H9 (cell line): ENCODE measurements at regions not wholly inside any gene's neighbourhood (a gene's known extent, or its start where the extent isn't known, plus 50 kb on each side); places are given as distances from the start of the nearest gene placed in this dataset.
A peak's percentile ranks its signal among the peaks of the same experiment; 100 is the strongest.

ENCODE experiments used
- DNase-seq: peaks from one replicate; pipeline ENCODE4 v3.0.0-alpha.2; 2017
- H2AFZ ChIP-seq: one replicate; pipeline ENCODE4 v1.6.1; 2013; ENCODE audit warnings: mild to moderate bottlenecking, low read length, control low read depth, moderate library complexity
- H2AK5ac ChIP-seq: 2 replicates; pipeline ENCODE4 v1.6.1; 2013; ENCODE audit warnings: low read length, control low read depth, mixed read lengths; ENCODE audit not compliant: insufficient read length
- H2BK120ac ChIP-seq: one replicate; pipeline ENCODE4 v1.6.1; 2013; ENCODE audit warnings: low read depth, mild to moderate bottlenecking, low read length, control low read depth, inconsistent platforms; ENCODE audit not compliant: poor library complexity, severe bottlenecking
- H2BK12ac ChIP-seq: 2 replicates; pipeline ENCODE4 v1.6.1; 2013; ENCODE audit warnings: low read length, control low read depth, mixed read lengths, low read depth; ENCODE audit not compliant: insufficient read length
- H2BK15ac ChIP-seq: 2 replicates; pipeline ENCODE4 v1.6.1; 2013; ENCODE audit warnings: low read depth, low read length, control low read depth
- H2BK20ac ChIP-seq: one replicate; pipeline ENCODE4 v1.6.1; 2013; ENCODE audit warnings: low read depth, mild to moderate bottlenecking, low read length, control low read depth, inconsistent platforms; ENCODE audit not compliant: poor library complexity, severe bottlenecking
- H2BK5ac ChIP-seq: 2 replicates; pipeline ENCODE4 v1.6.1; 2013; ENCODE audit warnings: low read length, control low read depth, mixed read lengths; ENCODE audit not compliant: insufficient read length
- H3K14ac ChIP-seq: 2 replicates; pipeline ENCODE4 v1.6.1; 2013; ENCODE audit warnings: low read length, control low read depth; ENCODE audit not compliant: insufficient read depth
- H3K18ac ChIP-seq: 2 replicates; pipeline ENCODE4 v1.6.1; 2013; ENCODE audit warnings: low read depth, mild to moderate bottlenecking, mixed read lengths, low read length, control low read depth; ENCODE audit not compliant: insufficient read length
- H3K23ac ChIP-seq: 2 replicates; pipeline ENCODE4 v1.6.1; 2013; ENCODE audit warnings: low read length, control low read depth, mixed read lengths, low read depth; ENCODE audit not compliant: insufficient read length
- H3K23me2 ChIP-seq: 2 replicates; pipeline ENCODE4 v1.6.1; 2013; ENCODE audit warnings: low read depth, mild to moderate bottlenecking, mixed read lengths, low read length, control low read depth; ENCODE audit not compliant: insufficient read length, poor library complexity, severe bottlenecking
- H3K27ac ChIP-seq: 2 replicates; pipeline ENCODE4 v1.5.1; 2013; ENCODE audit warnings: low read length, control low read depth, mixed read lengths, low read depth; ENCODE audit not compliant: insufficient read length
- H3K27me3 ChIP-seq: 2 replicates; pipeline ENCODE4 v1.6.1; 2013; ENCODE audit warnings: low read length, control low read depth, inconsistent platforms; ENCODE audit not compliant: insufficient read depth
- H3K4ac ChIP-seq: 2 replicates; pipeline ENCODE4 v1.6.1; 2013; ENCODE audit warnings: low read depth, mild to moderate bottlenecking, control low read depth, inconsistent platforms, low read length, moderate library complexity
- H3K4me1 ChIP-seq: 2 replicates; pipeline ENCODE4 v1.6.1; 2013; ENCODE audit warnings: low read length, control low read depth, inconsistent platforms; ENCODE audit not compliant: insufficient read depth
- H3K4me2 ChIP-seq: 2 replicates; pipeline ENCODE4 v1.6.1; 2013; ENCODE audit warnings: low read length, control low read depth, mixed read lengths; ENCODE audit not compliant: insufficient read length, insufficient read depth
- H3K56ac ChIP-seq: 2 replicates; pipeline ENCODE4 v1.6.1; 2013; ENCODE audit warnings: low read depth, mild to moderate bottlenecking, mixed read lengths, low read length, control low read depth; ENCODE audit not compliant: insufficient read length
- H3K79me1 ChIP-seq: 2 replicates; pipeline ENCODE4 v1.6.1; 2013; ENCODE audit warnings: low read depth, mild to moderate bottlenecking, moderate library complexity, low read length, control low read depth, inconsistent platforms; ENCODE audit not compliant: insufficient read depth, poor library complexity, severe bottlenecking
- H3K79me2 ChIP-seq: 2 replicates; pipeline ENCODE4 v1.6.1; 2013; ENCODE audit warnings: low read length, control low read depth, inconsistent platforms; ENCODE audit not compliant: insufficient read depth
- H3K9ac ChIP-seq: 2 replicates; pipeline ENCODE4 v1.6.1; 2013; ENCODE audit warnings: low read length, control low read depth, mixed read lengths; ENCODE audit not compliant: insufficient read length; ENCODE audit errors: extremely low read depth
- H3K9me3 ChIP-seq: one replicate; pipeline ENCODE4 v1.6.1; 2013; ENCODE audit warnings: low read depth, low read length, inconsistent platforms; ENCODE audit not compliant: control insufficient read depth
- H3T11ph ChIP-seq: one replicate; pipeline ENCODE4 v1.6.1; 2013; ENCODE audit warnings: mild to moderate bottlenecking, low read length, control low read depth, inconsistent platforms
- H4K20me1 ChIP-seq: one replicate; pipeline ENCODE4 v1.6.1; 2013; ENCODE audit not compliant: control insufficient read depth, insufficient read length, insufficient read depth
- H4K5ac ChIP-seq: 2 replicates; pipeline ENCODE4 v1.6.1; 2013; ENCODE audit warnings: low read depth, mild to moderate bottlenecking, mixed read lengths, low read length, control low read depth; ENCODE audit not compliant: insufficient read length
- H4K8ac ChIP-seq: replicated peaks from 2 replicates; pipeline ENCODE4 v1.6.1; 2013; ENCODE audit warnings: low read length, control low read depth, mixed read lengths, low read depth; ENCODE audit not compliant: insufficient read length
- H4K91ac ChIP-seq: 2 replicates; pipeline ENCODE4 v1.6.1; 2013; ENCODE audit warnings: low read depth, mild to moderate bottlenecking, moderate library complexity, mixed read lengths, low read length, control low read depth; ENCODE audit not compliant: insufficient read length
- H3K27ac Mint-ChIP-seq, 3 experiments: 2 replicates in 2 of 3; 3 replicates in 1 of 3; pipeline ENCODE4 v1.8.0; 2020 to 2021; ENCODE audit warnings: mixed read lengths in 3 of 3, mild to moderate bottlenecking in 1 of 3, moderate library complexity in 1 of 3
- H3K27me3 Mint-ChIP-seq: 2 replicates; pipeline ENCODE4 v1.8.0; 2021; ENCODE audit warnings: low read depth, mild to moderate bottlenecking, moderate library complexity, mixed read lengths
- H3K36me3 Mint-ChIP-seq, 3 experiments: 2 replicates in 2 of 3; 3 replicates in 1 of 3; pipeline ENCODE4 v1.8.0; 2020 to 2021; ENCODE audit warnings: low read depth in 3 of 3, mixed read lengths in 3 of 3; ENCODE audit not compliant: insufficient read depth in 1 of 3
- H3K4me1 Mint-ChIP-seq, 2 experiments: 2 replicates each; pipeline ENCODE4 v1.8.0; 2020; ENCODE audit warnings: mixed read lengths in 2 of 2
- H3K4me3 Mint-ChIP-seq, 2 experiments: 2 replicates in 1 of 2; 3 replicates in 1 of 2; pipeline ENCODE4 v1.8.0; 2020 to 2021; ENCODE audit warnings: mild to moderate bottlenecking in 2 of 2, mixed read lengths in 2 of 2, moderate library complexity in 1 of 2
- H3K9me3 Mint-ChIP-seq, 2 experiments: 2 replicates in 1 of 2; 3 replicates in 1 of 2; pipeline ENCODE4 v1.8.0; 2020; ENCODE audit warnings: mild to moderate bottlenecking in 2 of 2, mixed read lengths in 2 of 2, moderate library complexity in 1 of 2
- WGBS: extraction: QIAGEN DNeasy Blood & Tissue Kit; methylation state at CpG from one replicate; pipeline ENCODE4 v1.1.7; 2013; ENCODE audit warnings: missing lambda C conversion rate, low lambda C conversion rate, mixed read lengths; ENCODE audit not compliant: insufficient read length; ENCODE audit errors: extremely low coverage; 5-methylcytosine and 5-hydroxymethylcytosine counted together
- TF ChIP-seq, protein P1 (sequence below): fragments of 200-600 bp; sonication (generic); conservative IDR thresholded peaks from 3 replicates; pipeline ENCODE4 v1.8.0; 2021; ENCODE audit warnings: antibody characterized with exemption, mild to moderate bottlenecking

DNA sequence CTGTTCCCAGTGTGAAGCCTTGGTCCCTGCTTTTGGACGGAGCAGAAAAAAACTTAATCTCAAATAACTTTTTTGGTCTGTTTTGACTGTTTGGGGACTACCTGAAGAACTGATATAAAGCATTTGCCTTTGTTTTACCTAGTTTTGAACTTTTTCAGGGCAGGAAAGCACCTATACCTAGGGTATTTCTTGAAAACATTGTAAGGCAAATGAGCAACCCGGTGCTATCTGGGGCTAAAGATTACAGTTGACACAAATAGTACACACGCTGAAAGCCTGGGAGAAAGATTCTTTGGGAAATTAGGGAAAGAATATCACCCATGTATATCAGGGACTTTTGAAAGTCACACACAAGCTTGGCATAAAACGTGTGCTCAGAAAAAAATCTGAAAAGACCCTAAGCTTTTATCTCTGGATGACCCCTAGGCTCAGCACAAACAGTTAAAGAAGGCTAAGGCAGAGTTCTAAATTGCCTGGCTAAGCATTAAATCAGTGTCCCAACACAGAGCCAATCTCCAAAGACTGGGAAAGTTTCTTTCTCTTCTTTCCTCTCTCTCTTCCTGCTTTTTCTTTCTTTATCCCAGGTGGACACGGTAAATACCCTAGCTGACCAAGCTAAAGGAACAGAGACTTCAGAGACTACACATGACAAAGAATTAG lies 389.8 kb downstream of the SH2D4B start:
- H4K20me1 ChIP-seq, result no peaks in the 10 kb centered on the region
- no peak for DNase-seq
- no peak overlapping the region for H2BK120ac ChIP-seq
- H2AFZ ChIP-seq, result peak overlapping the region; percentile 24
- H3K23ac ChIP-seq, result no peak overlapping the region
- H4K91ac ChIP-seq, result no peak overlapping the region
- WGBS, result no CpG with 5 or more reads among the region's 5 CpGs
- H3K27ac Mint-ChIP-seq, result peak overlapping the region; percentile 22 to 50 (median 41); a peak in 3 of 7 replicates
- no peaks in the 10 kb centered on the region for H3K9me3 ChIP-seq
- H3T11ph ChIP-seq, result no peak overlapping the region
- peak overlapping the region; percentile 50 for H3K27ac ChIP-seq
- no peaks in the 10 kb centered on the region for H3K79me2 ChIP-seq
- no peaks in the 10 kb centered on the region for H3K27me3 ChIP-seq
- H3K23me2 ChIP-seq, result no peaks in the 10 kb centered on the region
- H4K8ac ChIP-seq, result no peak overlapping the region
- no peak overlapping the region for H2AK5ac ChIP-seq
- H3K36me3 Mint-ChIP-seq, result peaks cover 0 to 13% (median 12%) of the 10 kb centered on the region in 3 experiments; a peak in 5 of 7 replicates
- no peaks in the 10 kb centered on the region for H3K79me1 ChIP-seq
- peaks cover 7% of the 10 kb centered on the region; the same call in 1 of the 2 replicates for H3K4me1 ChIP-seq
- H3K14ac ChIP-seq, result no peak overlapping the region
- TF ChIP-seq, protein P1, sequence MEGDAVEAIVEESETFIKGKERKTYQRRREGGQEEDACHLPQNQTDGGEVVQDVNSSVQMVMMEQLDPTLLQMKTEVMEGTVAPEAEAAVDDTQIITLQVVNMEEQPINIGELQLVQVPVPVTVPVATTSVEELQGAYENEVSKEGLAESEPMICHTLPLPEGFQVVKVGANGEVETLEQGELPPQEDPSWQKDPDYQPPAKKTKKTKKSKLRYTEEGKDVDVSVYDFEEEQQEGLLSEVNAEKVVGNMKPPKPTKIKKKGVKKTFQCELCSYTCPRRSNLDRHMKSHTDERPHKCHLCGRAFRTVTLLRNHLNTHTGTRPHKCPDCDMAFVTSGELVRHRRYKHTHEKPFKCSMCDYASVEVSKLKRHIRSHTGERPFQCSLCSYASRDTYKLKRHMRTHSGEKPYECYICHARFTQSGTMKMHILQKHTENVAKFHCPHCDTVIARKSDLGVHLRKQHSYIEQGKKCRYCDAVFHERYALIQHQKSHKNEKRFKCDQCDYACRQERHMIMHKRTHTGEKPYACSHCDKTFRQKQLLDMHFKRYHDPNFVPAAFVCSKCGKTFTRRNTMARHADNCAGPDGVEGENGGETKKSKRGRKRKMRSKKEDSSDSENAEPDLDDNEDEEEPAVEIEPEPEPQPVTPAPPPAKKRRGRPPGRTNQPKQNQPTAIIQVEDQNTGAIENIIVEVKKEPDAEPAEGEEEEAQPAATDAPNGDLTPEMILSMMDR, result no peak
- no peak overlapping the region for H4K5ac ChIP-seq
- no peak overlapping the region for H3K4me2 ChIP-seq
- peak overlapping the region; percentile 50 for H2BK5ac ChIP-seq
- H3K56ac ChIP-seq, result no peak overlapping the region
- no peak overlapping the region for H3K4ac ChIP-seq
- H3K4me3 Mint-ChIP-seq, result no peak overlapping the region
- no peaks in the 10 kb centered on the region for H3K27me3 Mint-ChIP-seq
- H3K18ac ChIP-seq, result no peak overlapping the region
- no peak overlapping the region for H2BK20ac ChIP-seq
- H3K9me3 Mint-ChIP-seq, result peaks cover 0 to 10% of the 10 kb centered on the region in 2 experiments; a peak in 3 of 5 replicates
- H3K4me1 Mint-ChIP-seq, result peaks cover 29 to 33% of the 10 kb centered on the region in 2 experiments
- no peak overlapping the region for H3K9ac ChIP-seq
- no peak overlapping the region for H2BK15ac ChIP-seq
- H2BK12ac ChIP-seq, result no peak overlapping the region
